Endothelial cell of umbilical vein (primary cell): ENCODE measurements at regions not wholly inside any gene's neighbourhood (a gene's known extent, or its start where the extent isn't known, plus 50 kb on each side); places are given as distances from the start of the nearest gene placed in this dataset.

Source experiments
- BruUV-seq: library from RNA; stranded (reverse); fragments of 400-500 nt; replicated peaks from 2 replicates; lab custom pipeline; 2021; lab: Mats Ljungman, UMichigan
- CTCF ChIA-PET: fragments of 300-600, 350-600 bp; sonication (Branson Sonifier 250); formaldehyde crosslinking; loops from one replicate; lab custom pipeline; 2021; ENCODE audit warnings: antibody characterized with exemption, inconsistent platforms; lab: Charles Lee
- POLR2A ChIA-PET: fragments of 300-600, 350-600 bp; sonication (Branson Sonifier 250); formaldehyde crosslinking; loops from one replicate; lab custom pipeline; 2021; ENCODE audit warnings: antibody characterized with exemption, inconsistent platforms; lab: Charles Lee
- DNase-seq: peaks from one replicate; pipeline ENCODE4 v3.0.0-alpha.2; 2011; ENCODE audit warnings: low read depth, low spot score
- FAIRE-seq: peaks from 2 replicates; lab custom pipeline; 2011; peaks lifted over from hg19 to GRCh38; lab: Jason Lieb, UNC
- H2AFZ ChIP-seq: 2 replicates; pipeline ENCODE4 v1.6.0; 2012; ENCODE audit warnings: low read depth, low read length, control low read depth, inconsistent platforms
- H3K27ac ChIP-seq: 2 replicates; pipeline ENCODE4 v1.5.1; 2011; ENCODE audit warnings: low read depth, mild to moderate bottlenecking, control low read depth, low read length, moderate library complexity; ENCODE audit not compliant: insufficient read depth
- H3K27me3 ChIP-seq, 2 experiments: 2 replicates each; pipeline versions ENCODE4 v1.6.0 to v1.6.1; 2011; ENCODE audit warnings: low read length in 2 of 2, mixed read lengths in 1 of 2; ENCODE audit not compliant: control insufficient read depth in 2 of 2, insufficient read depth in 2 of 2
- H3K36me3 ChIP-seq, 2 experiments: 2 replicates in 1 of 2; 3 replicates in 1 of 2; pipeline ENCODE4 v1.5.1; 2011; ENCODE audit warnings: low read length in 2 of 2, mild to moderate bottlenecking in 1 of 2, moderate library complexity in 1 of 2; ENCODE audit not compliant: control insufficient read depth in 2 of 2, insufficient read depth in 2 of 2; ENCODE audit errors: extremely low read depth in 1 of 2
- H3K4me1 ChIP-seq: 3 replicates; pipeline ENCODE4 v1.5.1; 2011; ENCODE audit warnings: mild to moderate bottlenecking, low read length; ENCODE audit not compliant: control insufficient read depth, insufficient read depth; ENCODE audit errors: extremely low read depth
- H3K4me2 ChIP-seq: 2 replicates; pipeline ENCODE4 v1.6.1; 2011; ENCODE audit warnings: low read length, control low read depth, mixed read lengths; ENCODE audit not compliant: insufficient read depth
- H3K4me3 ChIP-seq, 3 experiments: fragments of 200-600 bp in 1 of 3; sonication (generic), shearing (Covaris generic) in 1 of 3; replicated peaks in 1 of 3; 2 replicates each; pipeline ENCODE4 v1.5.1; 2011 to 2016; ENCODE audit warnings: control low read depth in 3 of 3, low read length in 3 of 3, mild to moderate bottlenecking in 2 of 3, inconsistent platforms in 1 of 3, low read depth in 1 of 3, moderate library complexity in 1 of 3; ENCODE audit not compliant: insufficient read depth in 1 of 3
- H3K79me2 ChIP-seq: 2 replicates; pipeline ENCODE4 v1.6.0; 2012; ENCODE audit warnings: low read length, inconsistent platforms; ENCODE audit not compliant: control insufficient read depth, insufficient read depth
- H3K9ac ChIP-seq: replicated peaks from 2 replicates; pipeline ENCODE3; 2011; ENCODE audit warnings: low read length, control low read depth; ENCODE audit not compliant: insufficient read depth; ENCODE audit errors: extremely low read depth
- H3K9me1 ChIP-seq: replicated peaks from 3 replicates; pipeline ENCODE4 v1.6.0; 2011; ENCODE audit warnings: mild to moderate bottlenecking, low read length; ENCODE audit not compliant: control insufficient read depth, insufficient read depth; ENCODE audit errors: extremely low read depth
- H3K9me3 ChIP-seq: replicated peaks from 2 replicates; pipeline ENCODE4 v1.5.1; 2012; ENCODE audit warnings: low read length, inconsistent platforms; ENCODE audit not compliant: control insufficient read depth, insufficient read depth
- H4K20me1 ChIP-seq: replicated peaks from 2 replicates; pipeline ENCODE3; 2011; ENCODE audit warnings: mild to moderate bottlenecking, low read length; ENCODE audit not compliant: control insufficient read depth, insufficient read depth; ENCODE audit errors: extremely low read depth
- CTCF ChIP-seq, 2 donors: IDR thresholded peaks; 1 replicate in 1 of 2; 2 replicates in 1 of 2; pipeline ENCODE4 v1.5.1; 2011; ENCODE audit warnings: low read length in 2 of 2, mild to moderate bottlenecking in 2 of 2, moderate library complexity in 2 of 2, control low read depth in 1 of 2, inconsistent platforms in 1 of 2, low read depth in 1 of 2; ENCODE audit not compliant: insufficient read depth in 1 of 2; ENCODE audit errors: extremely low read depth in 1 of 2
- EZH2 ChIP-seq: IDR thresholded peaks from 2 replicates; pipeline ENCODE4 v1.6.1; 2012; ENCODE audit warnings: borderline replicate concordance, low read depth, mild to moderate bottlenecking, moderate library complexity, low read length, inconsistent platforms; ENCODE audit not compliant: severe bottlenecking
- FOS ChIP-seq: IDR thresholded peaks from 2 replicates; pipeline ENCODE4 v1.6.1; 2011; ENCODE audit warnings: mild to moderate bottlenecking, low read length, moderate library complexity, borderline replicate concordance; ENCODE audit not compliant: insufficient read depth
- GATA2 ChIP-seq: IDR thresholded peaks from 2 replicates; pipeline ENCODE4 v1.7.0; 2011; ENCODE audit warnings: low read depth, mild to moderate bottlenecking, moderate library complexity, mixed read lengths, low read length; ENCODE audit not compliant: insufficient read length, insufficient read depth
- JUN ChIP-seq: IDR thresholded peaks from 2 replicates; pipeline ENCODE4 v1.6.1; 2011; ENCODE audit warnings: borderline replicate concordance, low read depth; ENCODE audit not compliant: insufficient read length, insufficient read depth
- MYC ChIP-seq: IDR thresholded peaks from one replicate; pipeline ENCODE4 v1.6.1; 2011; ENCODE audit warnings: mild to moderate bottlenecking, low read depth, low read length
- POLR2A ChIP-seq: IDR thresholded peaks from 2 replicates; pipeline ENCODE4 v1.6.1; 2012; ENCODE audit warnings: low read depth, mild to moderate bottlenecking, control low read depth, low read length
- POLR2AphosphoS5 ChIP-seq: IDR thresholded peaks from 2 replicates; pipeline ENCODE4 v1.6.1; 2012; ENCODE audit warnings: low read depth, mild to moderate bottlenecking, control low read depth, low read length, moderate library complexity; ENCODE audit not compliant: insufficient read depth
- dilution Hi-C: fragments of 300-500 bp; cut with MboI; formaldehyde crosslinking; loops from one replicate; pipeline ENCODE4 v1.15.0; 2019; ENCODE audit warnings: low sequenced_read_pairs; ENCODE audit not compliant: extremely low pct_ligation_motif_present
- intact Hi-C: fragments of 100-400 bp; cut with micrococcal nuclease; formaldehyde crosslinking; loops from one replicate; pipeline ENCODE4 v1.10.0; 2022
- TF ChIP-seq, protein P1 (sequence below): IDR thresholded peaks from 2 replicates; pipeline ENCODE4 v1.6.1; 2011; ENCODE audit not compliant: insufficient read depth, insufficient read length

DNA sequence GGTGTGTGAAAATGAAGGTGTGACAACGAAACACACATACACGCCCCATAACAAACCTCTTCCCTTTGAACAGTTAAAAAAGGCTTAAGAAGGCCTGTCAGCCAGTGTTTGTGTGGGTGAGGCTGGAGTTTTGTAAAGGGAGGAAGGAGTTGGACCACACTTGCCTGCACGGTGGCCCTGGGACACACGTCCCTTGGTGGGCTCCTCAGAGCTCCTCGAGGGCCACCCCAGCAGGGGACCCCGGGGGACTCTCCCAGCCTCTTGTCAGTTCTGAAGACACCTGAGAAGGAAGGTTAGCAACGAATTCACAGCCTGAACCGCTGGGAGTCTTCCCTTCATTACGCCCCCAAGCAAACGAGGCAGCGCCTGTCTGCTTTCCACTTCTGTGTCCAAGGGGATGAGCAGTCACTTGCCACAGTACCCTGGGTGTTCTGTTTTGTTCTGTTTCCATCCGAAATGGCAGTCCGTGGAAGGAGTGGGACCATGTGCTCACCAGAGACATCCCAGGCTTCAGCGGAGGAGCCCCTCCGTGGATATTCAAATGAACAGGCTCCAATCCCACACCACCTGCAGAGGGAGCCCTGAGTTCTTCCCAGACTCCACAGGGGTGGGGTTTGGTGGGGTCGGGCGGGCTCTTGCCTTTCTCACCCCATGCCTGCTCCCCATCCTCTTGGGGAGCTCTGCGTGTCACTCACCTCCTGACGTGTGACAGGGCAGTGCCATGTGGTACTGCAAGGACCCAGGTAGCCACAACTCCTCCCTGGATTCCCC is 68.6 kb downstream of the NRN1 start:
- BruUV-seq, result no TSS peak
- Histone ChIP-seq H4K20me1 (no peaks in the 10 kb centered on the region), H3K4me3 (no peak overlapping the region), H3K9me1 (no peaks in the 10 kb centered on the region), H3K79me2 (no peaks in the 10 kb centered on the region), H3K27me3 (no peaks in the 10 kb centered on the region), H3K4me1 (no peaks in the 10 kb centered on the region), H3K27ac (no peak overlapping the region), H3K9me3 (no peaks in the 10 kb centered on the region), H3K4me2 (no peak overlapping the region), H3K36me3 (no peaks in the 10 kb centered on the region), H3K9ac (no peak overlapping the region), H2AFZ (no peak overlapping the region)
- no peak for FAIRE-seq
- DNase-seq, result no peak
- POLR2A ChIA-PET, result no interaction called here
- TF ChIP-seq CTCF (IDR thresholded peaks at IDR 0.05; ENCODE audit: extremely low read depth in 1 of 2, insufficient read depth in 1 of 2, low read depth in 1 of 2, low read length in 2 of 2), result no peak
- TF ChIP-seq POLR2AphosphoS5, result no peak
- no peak for TF ChIP-seq MYC
- intact Hi-C loops, result no loop called here
- dilution Hi-C loops, result no loop called here
- CTCF ChIA-PET, result no interaction called here

DNA sequence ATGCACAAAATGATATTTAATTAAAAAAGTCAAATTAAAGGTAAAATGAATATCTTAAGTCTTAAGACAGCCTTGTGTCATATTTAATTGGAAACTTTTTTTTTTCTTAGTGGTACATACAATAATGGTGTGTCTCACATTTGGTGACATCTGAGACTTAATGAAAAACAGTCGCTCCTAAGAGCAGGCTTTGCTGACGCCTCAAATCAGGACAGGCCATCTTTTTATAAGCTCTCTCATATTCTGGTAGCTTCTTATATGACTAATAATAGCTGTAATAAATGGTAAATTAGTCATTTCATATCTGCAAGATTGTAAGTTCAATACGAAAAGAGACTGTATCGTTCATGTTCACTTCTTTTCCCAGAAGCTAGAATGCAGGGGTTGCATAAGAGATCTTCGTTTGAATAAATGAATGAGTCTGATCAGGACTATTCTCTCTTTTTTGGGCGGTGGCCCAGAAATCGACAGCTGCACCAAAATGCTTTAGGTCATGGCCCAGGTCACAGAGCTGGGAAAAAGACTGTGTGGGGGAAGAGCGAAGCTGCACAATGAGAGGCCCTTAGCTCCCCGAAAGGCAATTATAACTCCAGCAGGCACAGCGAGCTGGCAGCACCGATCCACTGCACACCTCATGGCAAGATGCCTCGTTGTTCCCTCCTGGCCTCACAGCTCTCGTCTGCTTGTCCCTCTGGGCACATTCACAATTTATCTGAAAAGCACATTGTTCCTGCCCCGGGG is 69.4 kb downstream of the NRN1 start:
- H2AFZ ChIP-seq, result no peak overlapping the region
- POLR2A ChIA-PET, result no interaction called here
- H3K4me3 ChIP-seq, result no peak overlapping the region
- FAIRE-seq (no peak), DNase-seq (no peak)
- H4K20me1 ChIP-seq, result no peaks in the 10 kb centered on the region
- H3K9me1 ChIP-seq, result no peaks in the 10 kb centered on the region
- no peaks in the 10 kb centered on the region for H3K79me2 ChIP-seq
- no peak overlapping the region for H3K27ac ChIP-seq
- H3K36me3 ChIP-seq, result no peaks in the 10 kb centered on the region
- intact Hi-C loops, result no loop called here
- TF ChIP-seq MYC, result no peak
- no peak for TF ChIP-seq CTCF (IDR thresholded peaks at IDR 0.05; ENCODE audit: extremely low read depth in 1 of 2, insufficient read depth in 1 of 2, low read depth in 1 of 2, low read length in 2 of 2)
- TF ChIP-seq EZH2, result no peak
- TF ChIP-seq POLR2AphosphoS5, result no peak
- TF ChIP-seq JUN, result no peak
- no peak for TF ChIP-seq GATA2
- TF ChIP-seq, protein P1, sequence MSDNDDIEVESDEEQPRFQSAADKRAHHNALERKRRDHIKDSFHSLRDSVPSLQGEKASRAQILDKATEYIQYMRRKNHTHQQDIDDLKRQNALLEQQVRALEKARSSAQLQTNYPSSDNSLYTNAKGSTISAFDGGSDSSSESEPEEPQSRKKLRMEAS, result no peak
- no peak for TF ChIP-seq FOS
- TF ChIP-seq POLR2A, result no peak
- CTCF ChIA-PET, result no interaction called here
- no peak overlapping the region for H3K4me2 ChIP-seq
- no TSS peak for BruUV-seq
- no peak overlapping the region for H3K9ac ChIP-seq
- H3K27me3 ChIP-seq, result no peaks in the 10 kb centered on the region
- dilution Hi-C loops, result no loop called here
- H3K4me1 ChIP-seq, result no peaks in the 10 kb centered on the region
- H3K9me3 ChIP-seq, result no peaks in the 10 kb centered on the region
